OCI-LY1 (cell line): ENCODE measurements at regions not wholly inside any gene's neighbourhood (a gene's known extent, or its start where the extent isn't known, plus 50 kb on each side); places are given as distances from the start of the nearest gene placed in this dataset.

Experiments
- H2AFZ ChIP-seq: fragments of 200-600 bp; sonication (generic), shearing (Covaris generic); 2 replicates; pipeline ENCODE4 v1.6.0; 2014; ENCODE audit warnings: antibody characterized with exemption, mild to moderate bottlenecking, low read length
- H3F3A ChIP-seq: fragments of 200-600 bp; sonication (generic), shearing (Covaris generic); 2 replicates; pipeline ENCODE4 v1.6.0; 2014; ENCODE audit warnings: mild to moderate bottlenecking, antibody characterized with exemption, low read length, moderate library complexity; ENCODE audit not compliant: insufficient read depth
- H3K27ac ChIP-seq: fragments of 200-600 bp; sonication (generic); 2 replicates; pipeline ENCODE4 v1.5.1; 2014; ENCODE audit warnings: low read length, mixed run types, mild to moderate bottlenecking, low read depth; ENCODE audit not compliant: poor library complexity, severe bottlenecking
- H3K27me3 ChIP-seq: fragments of 200-600 bp; sonication (generic); 2 replicates; pipeline ENCODE4 v1.6.0; 2014; ENCODE audit warnings: antibody characterized with exemption, mild to moderate bottlenecking, low read length, moderate library complexity; ENCODE audit not compliant: insufficient read depth
- H3K36me3 ChIP-seq: fragments of 200-600 bp; sonication (generic); 2 replicates; pipeline ENCODE4 v1.6.1; 2014; ENCODE audit warnings: mild to moderate bottlenecking, antibody characterized with exemption, low read length, moderate library complexity, mixed read lengths; ENCODE audit not compliant: insufficient read depth
- H3K4me1 ChIP-seq: fragments of 200-600 bp; sonication (generic); 2 replicates; pipeline ENCODE4 v1.5.1; 2014; ENCODE audit warnings: mild to moderate bottlenecking, low read length, moderate library complexity; ENCODE audit not compliant: insufficient read depth, severe bottlenecking
- H3K4me2 ChIP-seq: fragments of 200-600 bp; sonication (generic), shearing (Covaris generic); 2 replicates; pipeline ENCODE4 v1.6.1; 2014; ENCODE audit warnings: low read length
- H3K4me3 ChIP-seq: fragments of 200-600 bp; sonication (generic); 2 replicates; pipeline ENCODE4 v1.5.1; 2014; ENCODE audit warnings: low read length, low read depth, mild to moderate bottlenecking, mixed read lengths; ENCODE audit not compliant: poor library complexity, severe bottlenecking
- H3K79me2 ChIP-seq: fragments of 200-600 bp; shearing (Covaris generic); 2 replicates; pipeline ENCODE4 v1.6.1; 2016; ENCODE audit warnings: mixed run types, low read length, mixed read lengths; ENCODE audit not compliant: insufficient read depth
- H3K9ac ChIP-seq: fragments of 200-600 bp; sonication (generic), shearing (Covaris generic); 2 replicates; pipeline ENCODE4 v1.6.1; 2014; ENCODE audit warnings: mild to moderate bottlenecking, low read length, mixed read lengths
- H3K9me2 ChIP-seq: fragments of 200-600 bp; sonication (generic), shearing (Covaris generic); 2 replicates; pipeline ENCODE4 v1.6.1; 2014; ENCODE audit warnings: low read depth, mild to moderate bottlenecking, low read length, mixed read lengths
- H3K9me3 ChIP-seq: fragments of 200-600 bp; shearing (Covaris generic); 2 replicates; pipeline ENCODE4 v1.6.1; 2014; ENCODE audit warnings: low read length, mixed read lengths
- H4K20me1 ChIP-seq: fragments of 200-600 bp; sonication (generic), shearing (Covaris generic); 2 replicates; pipeline ENCODE4 v1.6.0; 2016; ENCODE audit warnings: mild to moderate bottlenecking, low read length; ENCODE audit not compliant: insufficient read depth
- CTCF ChIP-seq: fragments of 200-600 bp; sonication (generic), shearing (Covaris generic); IDR thresholded peaks from 2 replicates; pipeline ENCODE4 v1.5.1; 2017; ENCODE audit warnings: mild to moderate bottlenecking, antibody characterized with exemption, low read length, moderate library complexity, mixed read lengths
- EZH2 ChIP-seq: fragments of 200-600 bp; sonication (generic), shearing (Covaris generic); IDR thresholded peaks from 2 replicates; pipeline ENCODE4 v1.8.0; 2017; ENCODE audit warnings: borderline replicate concordance, mixed run types, mild to moderate bottlenecking, antibody characterized with exemption, low read length, moderate library complexity, mixed read lengths

- Histone ChIP-seq H3K9me2 (no peaks in the 10 kb centered on the region), H3K27me3 (no peaks in the 10 kb centered on the region), H3K27ac (no peak overlapping the region), H3F3A (no peaks in the 10 kb centered on the region), H3K9me3 (no peaks in the 10 kb centered on the region), H3K9ac (no peak overlapping the region), H2AFZ (no peak overlapping the region), H3K4me2 (no peak overlapping the region), H3K4me3 (no peak overlapping the region), H4K20me1 (no peaks in the 10 kb centered on the region), H3K79me2 (no peaks in the 10 kb centered on the region), H3K36me3 (no peaks in the 10 kb centered on the region), H3K4me1 (no peaks in the 10 kb centered on the region)
- TF ChIP-seq CTCF (no peak), EZH2 (no peak)
Measured at GRCh38 chr15:93866948-93867347, 364.4 kb upstream of the MCTP2 start.

- H3K9me2 ChIP-seq: no peaks in the 10 kb centered on the region
- H4K20me1 ChIP-seq: no peaks in the 10 kb centered on the region
- H3K9me3 ChIP-seq: no peaks in the 10 kb centered on the region
- no peak overlapping the region for H3K4me3 ChIP-seq
- no peak overlapping the region for H3K9ac ChIP-seq
- H3K27me3 ChIP-seq: no peaks in the 10 kb centered on the region
- H3K4me2 ChIP-seq: no peak overlapping the region
- no peak for TF ChIP-seq EZH2
- no peak for TF ChIP-seq CTCF
- no peaks in the 10 kb centered on the region for H3K4me1 ChIP-seq
- H3F3A ChIP-seq: no peaks in the 10 kb centered on the region
- H3K79me2 ChIP-seq: no peaks in the 10 kb centered on the region
- H3K36me3 ChIP-seq: no peaks in the 10 kb centered on the region
- H3K27ac ChIP-seq: no peak overlapping the region
- H2AFZ ChIP-seq: no peak overlapping the region
Measured at GRCh38 chr15:93866476-93866875, 364.9 kb upstream of the MCTP2 start.

GRCh38 chr15:93865586-93865985 is 365.8 kb upstream of the MCTP2 start:
- H3K9ac ChIP-seq: no peak overlapping the region
- H3K27me3 ChIP-seq: no peaks in the 10 kb centered on the region
- no peaks in the 10 kb centered on the region for H3K4me1 ChIP-seq
- H3K4me2 ChIP-seq: no peak overlapping the region
- no peak overlapping the region for H3K27ac ChIP-seq
- no peak overlapping the region for H3K4me3 ChIP-seq
- H3F3A ChIP-seq: no peaks in the 10 kb centered on the region
- H3K9me2 ChIP-seq: no peaks in the 10 kb centered on the region
- no peaks in the 10 kb centered on the region for H3K36me3 ChIP-seq
- H3K79me2 ChIP-seq: no peaks in the 10 kb centered on the region
- H4K20me1 ChIP-seq: no peaks in the 10 kb centered on the region
- TF ChIP-seq EZH2 (no peak), CTCF (no peak)
- H2AFZ ChIP-seq: no peak overlapping the region
- H3K9me3 ChIP-seq: no peaks in the 10 kb centered on the region
